ENCODE measurements at regions not wholly inside any gene's neighbourhood (a gene's known extent, or its start where the extent isn't known, plus 50 kb on each side); places are given as distances from the start of the nearest gene placed in this dataset.
"Not testable (repeated sequence)": the region's sequence is repeated elsewhere in the genome, so short reads cannot be mapped to it uniquely, and the experiment has no call there.

- no peak for DNase-seq
- no peak for ATAC-seq (ENCODE audit: poor library complexity)
- intact Hi-C loops (cut with DNase I) = no loop called here
Measured at GRCh38 chr10:21141946-21142492, 244.9 kb upstream of the NEBL start.

GRCh38 chr10:21138769-21139340 lies 241.7 kb upstream of the NEBL start:
- intact Hi-C loops (cut with DNase I) = no loop called here
- ATAC-seq (ENCODE audit: poor library complexity) = no peak
- no peak for DNase-seq

GRCh38 chr10:21135023-21135931 lies 238.2 kb upstream of the NEBL start:
- DNase-seq (no peak), ATAC-seq (ENCODE audit: poor library complexity) (no peak)
- intact Hi-C loops (cut with DNase I) = no loop called here

GRCh38 chr10:21134645-21135022 lies 237.5 kb upstream of the NEBL start:
- DNase-seq (no peak), ATAC-seq (ENCODE audit: poor library complexity) (no peak)
- intact Hi-C loops (cut with DNase I) = no loop called here

- intact Hi-C loops (cut with DNase I) = no loop called here
- DNase-seq = no peak
- ATAC-seq (ENCODE audit: poor library complexity) = no peak
Measured at GRCh38 chr10:21130683-21131442, 233.8 kb upstream of the NEBL start.

GRCh38 chr10:21130108-21130507 lies 233.0 kb upstream of the NEBL start:
- intact Hi-C loops (cut with DNase I) = no loop called here
- ATAC-seq (ENCODE audit: poor library complexity) (no peak), DNase-seq (no peak)

GRCh38 chr10:21125471-21126228 lies 228.5 kb upstream of the NEBL start:
- intact Hi-C loops (cut with DNase I) = no loop called here
- DNase-seq (no peak), ATAC-seq (ENCODE audit: poor library complexity) (no peak)

- ATAC-seq (ENCODE audit: poor library complexity) (no peak), DNase-seq (no peak)
- intact Hi-C loops (cut with DNase I) = no loop called here
Measured at GRCh38 chr10:21122907-21123306, 225.8 kb upstream of the NEBL start.

- ATAC-seq (ENCODE audit: poor library complexity); intact Hi-C loops (cut with DNase I); DNase-seq: not testable (repeated sequence)
Measured at GRCh38 chr10:21121822-21122221, 224.7 kb upstream of the NEBL start.

- ATAC-seq (ENCODE audit: poor library complexity) (no peak), DNase-seq (no peak)
- intact Hi-C loops (cut with DNase I) = no loop called here
Measured at GRCh38 chr10:21114683-21115082, 217.6 kb upstream of the NEBL start.

GRCh38 chr10:21110358-21110757 lies 213.2 kb upstream of the NEBL start:
- intact Hi-C loops (cut with DNase I) = no loop called here
- DNase-seq (no peak), ATAC-seq (ENCODE audit: poor library complexity) (no peak)

- intact Hi-C loops (cut with DNase I); DNase-seq; ATAC-seq (ENCODE audit: poor library complexity): not testable (repeated sequence)
Measured at GRCh38 chr10:21106931-21107330, 209.8 kb upstream of the NEBL start.

GRCh38 chr10:21105331-21105730 lies 208.2 kb upstream of the NEBL start:
- DNase-seq; ATAC-seq (ENCODE audit: poor library complexity); intact Hi-C loops (cut with DNase I): not testable (repeated sequence)

- DNase-seq (no peak), ATAC-seq (ENCODE audit: poor library complexity) (no peak)
- intact Hi-C loops (cut with DNase I) = no loop called here
Measured at GRCh38 chr10:21100871-21101514, 203.9 kb upstream of the NEBL start.

GRCh38 chr10:21100190-21100589 lies 203.1 kb upstream of the NEBL start:
- no peak for ATAC-seq (ENCODE audit: poor library complexity)
- no peak for DNase-seq

GRCh38 chr10:21099291-21100062 lies 202.4 kb upstream of the NEBL start:
- ATAC-seq (ENCODE audit: poor library complexity) (no peak), DNase-seq (no peak)
- intact Hi-C loops (cut with DNase I) = no loop called here

More at GRCh38 chr10:21100190-21100589, 203.1 kb upstream of the NEBL start:
- intact Hi-C loops (cut with DNase I) = no loop called here

- DNase-seq (no peak), ATAC-seq (ENCODE audit: poor library complexity) (no peak)
- intact Hi-C loops (cut with DNase I) = no loop called here
Measured at GRCh38 chr10:21097926-21098355, 200.8 kb upstream of the NEBL start.

All from Right ventricle myocardium superior (tissue), 1 donor.